IgD-negative memory B cell (primary cell): ENCODE measurements at regions not wholly inside any gene's neighbourhood (a gene's known extent, or its start where the extent isn't known, plus 50 kb on each side); places are given as distances from the start of the nearest gene placed in this dataset.
A peak's percentile ranks its signal among the peaks of the same experiment; 100 is the strongest.

ENCODE experiments used
- H3K27ac Mint-ChIP-seq, 3 donors: one replicate each; pipeline ENCODE4 v1.8.0; 2020 to 2022; ENCODE audit warnings: mild to moderate bottlenecking in 3 of 3, mixed read lengths in 3 of 3, moderate library complexity in 1 of 3
- H3K27me3 Mint-ChIP-seq: one replicate; pipeline ENCODE4 v1.8.0; 2021; ENCODE audit warnings: mixed read lengths
- H3K36me3 Mint-ChIP-seq: one replicate; pipeline ENCODE4 v1.8.0; 2020; ENCODE audit warnings: mild to moderate bottlenecking, mixed read lengths
- H3K4me1 Mint-ChIP-seq, 3 donors: one replicate each; pipeline ENCODE4 v1.8.0; 2020 to 2022; ENCODE audit warnings: mixed read lengths in 3 of 3, mild to moderate bottlenecking in 1 of 3
- H3K4me3 Mint-ChIP-seq, 4 donors: one replicate each; pipeline ENCODE4 v1.8.0; 2020 to 2022; ENCODE audit warnings: mild to moderate bottlenecking in 4 of 4, mixed read lengths in 4 of 4, moderate library complexity in 3 of 4
- H3K9me3 Mint-ChIP-seq, 3 donors: one replicate each; pipeline ENCODE4 v1.8.0; 2020 to 2021; ENCODE audit warnings: mixed read lengths in 3 of 3, mild to moderate bottlenecking in 1 of 3

GRCh38 chr10:8919280-8919679 is 864.8 kb downstream of the GATA3 start:
- H3K27ac Mint-ChIP-seq: no peak overlapping the region
- H3K9me3 Mint-ChIP-seq: peaks cover 0 to 3% (median 1%) of the 10 kb centered on the region in 3 donors
- H3K36me3 Mint-ChIP-seq: no peaks in the 10 kb centered on the region
- H3K4me3 Mint-ChIP-seq: no peak overlapping the region
- H3K4me1 Mint-ChIP-seq: no peaks in the 10 kb centered on the region
- no peaks in the 10 kb centered on the region for H3K27me3 Mint-ChIP-seq

- Mint-ChIP-seq H3K4me3 (no peak overlapping the region), H3K9me3 (peaks cover 2 to 8% (median 4%) of the 10 kb centered on the region in 3 donors), H3K27ac (no peak overlapping the region), H3K36me3 (no peaks in the 10 kb centered on the region), H3K27me3 (no peaks in the 10 kb centered on the region), H3K4me1 (no peaks in the 10 kb centered on the region)
These were observed 867.1 kb downstream of the GATA3 start for GRCh38 chr10:8921568-8921967.

- Mint-ChIP-seq H3K36me3 (no peaks in the 10 kb centered on the region), H3K4me3 (no peak overlapping the region), H3K9me3 (peaks cover 2 to 8% (median 2%) of the 10 kb centered on the region in 3 donors), H3K27me3 (no peaks in the 10 kb centered on the region), H3K4me1 (no peaks in the 10 kb centered on the region), H3K27ac (no peak overlapping the region)
These were observed 868.6 kb downstream of the GATA3 start for GRCh38 chr10:8923096-8923495.

- Mint-ChIP-seq H3K4me3 (no peak overlapping the region), H3K9me3 (peaks cover 4 to 6% (median 5%) of the 10 kb centered on the region in 3 donors), H3K27me3 (no peaks in the 10 kb centered on the region)
These were observed 873.2 kb downstream of the GATA3 start for GRCh38 chr10:8927705-8928104.

GRCh38 chr10:8946451-8946850 is 892.0 kb downstream of the GATA3 start:
- no peaks in the 10 kb centered on the region for H3K4me1 Mint-ChIP-seq
- no peaks in the 10 kb centered on the region for H3K27me3 Mint-ChIP-seq
- peaks cover 0 to 13% (median 6%) of the 10 kb centered on the region in 3 donors for H3K9me3 Mint-ChIP-seq
- H3K4me3 Mint-ChIP-seq: no peak overlapping the region
- H3K27ac Mint-ChIP-seq: no peak overlapping the region
- H3K36me3 Mint-ChIP-seq: no peaks in the 10 kb centered on the region

More at GRCh38 chr10:8927705-8928104, 873.2 kb downstream of the GATA3 start:
- Mint-ChIP-seq H3K4me1 (no peaks in the 10 kb centered on the region), H3K36me3 (no peaks in the 10 kb centered on the region), H3K27ac (no peak overlapping the region)

GRCh38 chr10:8950978-8951377 is 896.5 kb downstream of the GATA3 start:
- H3K9me3 Mint-ChIP-seq: peaks cover 0 to 7% (median 5%) of the 10 kb centered on the region in 3 donors
- no peak overlapping the region for H3K27ac Mint-ChIP-seq
- no peaks in the 10 kb centered on the region for H3K27me3 Mint-ChIP-seq
- no peak overlapping the region for H3K4me3 Mint-ChIP-seq
- no peaks in the 10 kb centered on the region for H3K36me3 Mint-ChIP-seq
- no peaks in the 10 kb centered on the region for H3K4me1 Mint-ChIP-seq

- Mint-ChIP-seq H3K27me3 (no peaks in the 10 kb centered on the region), H3K27ac (no peak overlapping the region), H3K4me3 (no peak overlapping the region), H3K36me3 (no peaks in the 10 kb centered on the region), H3K9me3 (peaks cover 0 to 6% (median under 1%) of the 10 kb centered on the region in 3 donors), H3K4me1 (no peaks in the 10 kb centered on the region)
These were observed 897.1 kb downstream of the GATA3 start for GRCh38 chr10:8951440-8952089.

- H3K9me3 Mint-ChIP-seq: peaks cover 0 to 4% (median 0%) of the 10 kb centered on the region in 3 donors
- no peaks in the 10 kb centered on the region for H3K36me3 Mint-ChIP-seq
- H3K27me3 Mint-ChIP-seq: no peaks in the 10 kb centered on the region
- no peak overlapping the region for H3K27ac Mint-ChIP-seq
- H3K4me3 Mint-ChIP-seq: no peak overlapping the region
- no peaks in the 10 kb centered on the region for H3K4me1 Mint-ChIP-seq
These were observed 901.9 kb downstream of the GATA3 start for GRCh38 chr10:8956400-8956799.

GRCh38 chr10:8962249-8962648 is 907.8 kb downstream of the GATA3 start:
- H3K4me1 Mint-ChIP-seq: no peaks in the 10 kb centered on the region
- H3K9me3 Mint-ChIP-seq: peaks cover 4 to 8% (median 5%) of the 10 kb centered on the region in 3 donors
- peaks cover 3% of the 10 kb centered on the region for H3K36me3 Mint-ChIP-seq
- no peak overlapping the region for H3K4me3 Mint-ChIP-seq
- H3K27me3 Mint-ChIP-seq: no peaks in the 10 kb centered on the region
- no peak overlapping the region for H3K27ac Mint-ChIP-seq

- H3K27me3 Mint-ChIP-seq: no peaks in the 10 kb centered on the region
- peaks cover 4 to 19% (median 5%) of the 10 kb centered on the region in 3 donors for H3K9me3 Mint-ChIP-seq
- H3K36me3 Mint-ChIP-seq: peaks cover 3% of the 10 kb centered on the region
- H3K4me3 Mint-ChIP-seq: no peak overlapping the region
- no peak overlapping the region for H3K27ac Mint-ChIP-seq
- H3K4me1 Mint-ChIP-seq: no peaks in the 10 kb centered on the region
These were observed 912.6 kb downstream of the GATA3 start for GRCh38 chr10:8967061-8967460.

- peaks cover 0 to 11% (median 2%) of the 10 kb centered on the region in 3 donors for H3K9me3 Mint-ChIP-seq
- H3K4me3 Mint-ChIP-seq: peak overlapping the region in 1 of 4 donors; percentile 44
- no peaks in the 10 kb centered on the region for H3K27me3 Mint-ChIP-seq
- H3K4me1 Mint-ChIP-seq: no peaks in the 10 kb centered on the region
- peaks cover 1% of the 10 kb centered on the region for H3K36me3 Mint-ChIP-seq
- H3K27ac Mint-ChIP-seq: no peak overlapping the region
These were observed 915.4 kb downstream of the GATA3 start for GRCh38 chr10:8969853-8970252.

- H3K4me3 Mint-ChIP-seq: no peak overlapping the region
- H3K4me1 Mint-ChIP-seq: no peaks in the 10 kb centered on the region
- no peaks in the 10 kb centered on the region for H3K36me3 Mint-ChIP-seq
These were observed 921.0 kb downstream of the GATA3 start for GRCh38 chr10:8975535-8975934.

GRCh38 chr10:8978100-8978499 is 923.6 kb downstream of the GATA3 start:
- Mint-ChIP-seq H3K9me3 (no peaks in the 10 kb centered on the region), H3K4me3 (no peak overlapping the region), H3K4me1 (no peaks in the 10 kb centered on the region), H3K27ac (no peak overlapping the region), H3K36me3 (no peaks in the 10 kb centered on the region), H3K27me3 (no peaks in the 10 kb centered on the region)

More at GRCh38 chr10:8975535-8975934, 921.0 kb downstream of the GATA3 start:
- Mint-ChIP-seq H3K9me3 (peaks cover 0 to 5% (median 0%) of the 10 kb centered on the region in 3 donors), H3K27ac (no peak overlapping the region), H3K27me3 (no peaks in the 10 kb centered on the region)

GRCh38 chr10:8979976-8980375 is 925.5 kb downstream of the GATA3 start:
- Mint-ChIP-seq H3K9me3 (no peaks in the 10 kb centered on the region), H3K27ac (no peak overlapping the region)

GRCh38 chr10:8981277-8981676 is 926.8 kb downstream of the GATA3 start:
- H3K27me3 Mint-ChIP-seq: no peaks in the 10 kb centered on the region
- H3K36me3 Mint-ChIP-seq: no peaks in the 10 kb centered on the region
- H3K4me3 Mint-ChIP-seq: no peak overlapping the region
- no peaks in the 10 kb centered on the region for H3K4me1 Mint-ChIP-seq
- no peaks in the 10 kb centered on the region for H3K9me3 Mint-ChIP-seq
- H3K27ac Mint-ChIP-seq: no peak overlapping the region

More at GRCh38 chr10:8979976-8980375, 925.5 kb downstream of the GATA3 start:
- Mint-ChIP-seq H3K4me3 (no peak overlapping the region), H3K4me1 (no peaks in the 10 kb centered on the region), H3K27me3 (no peaks in the 10 kb centered on the region), H3K36me3 (no peaks in the 10 kb centered on the region)

GRCh38 chr10:8985651-8986050 is 931.2 kb downstream of the GATA3 start:
- Mint-ChIP-seq H3K27ac (no peak overlapping the region), H3K4me3 (no peak overlapping the region)

More at GRCh38 chr10:8985651-8986050, 931.2 kb downstream of the GATA3 start:
- H3K4me1 Mint-ChIP-seq: no peaks in the 10 kb centered on the region
- H3K27me3 Mint-ChIP-seq: no peaks in the 10 kb centered on the region
- no peaks in the 10 kb centered on the region for H3K9me3 Mint-ChIP-seq
- H3K36me3 Mint-ChIP-seq: no peaks in the 10 kb centered on the region
